GM21825 (cell line): ENCODE measurements at regions not wholly inside any gene's neighbourhood (a gene's known extent, or its start where the extent isn't known, plus 50 kb on each side); places are given as distances from the start of the nearest gene placed in this dataset.

Experiments used
- ATAC-seq: cut with Tn5 transposase; IDR thresholded peaks from one replicate; pipeline ENCODE4 v1.9.1; 2021; ENCODE audit warnings: mild to moderate bottlenecking, moderate library complexity; ENCODE audit not compliant: unreplicated experiment

GRCh38 chr9:1653282-1653681 lies 361.9 kb upstream of the SMARCA2 start:
- no peak for ATAC-seq

- ATAC-seq = no peak
These were observed 356.3 kb upstream of the SMARCA2 start for GRCh38 chr9:1658661-1659362.

DNA sequence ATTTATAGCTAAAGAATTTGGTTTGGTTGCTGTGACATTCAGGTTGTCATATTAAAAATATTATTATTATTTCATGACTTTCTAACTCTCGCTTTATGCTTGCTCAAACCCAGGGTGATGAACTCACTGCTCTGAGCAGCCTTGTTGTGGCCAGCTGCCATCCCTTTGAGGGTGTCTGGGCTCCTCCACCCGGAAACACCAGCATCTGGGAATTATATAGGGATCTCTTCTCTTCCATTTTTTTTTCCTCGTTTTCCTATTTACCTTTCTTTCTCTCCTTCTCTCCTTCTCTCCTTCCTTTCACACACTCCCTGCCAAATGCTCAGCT lies 355.8 kb upstream of the SMARCA2 start:
- ATAC-seq = no peak

DNA sequence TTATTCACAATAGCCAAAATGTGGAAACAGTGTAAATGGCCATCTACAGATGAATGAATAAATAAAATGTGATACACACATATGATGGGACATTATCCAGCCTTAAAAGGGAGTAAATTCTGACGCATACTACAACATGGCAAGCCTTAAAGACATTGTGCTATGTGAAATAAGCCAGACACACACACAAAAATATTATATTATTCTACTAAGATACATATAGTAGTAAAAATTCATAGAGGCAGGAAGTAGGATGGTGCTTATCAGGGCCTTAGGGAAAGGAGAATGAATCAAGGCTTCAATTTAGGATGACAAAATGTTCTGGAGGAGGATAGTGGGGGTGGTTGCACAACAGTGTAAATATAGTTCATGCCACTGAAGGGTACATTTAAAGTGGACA lies 346.7 kb upstream of the SMARCA2 start:
- ATAC-seq = no peak

- ATAC-seq = no peak
These were observed 341.8 kb upstream of the SMARCA2 start for GRCh38 chr9:1673300-1673699.

DNA sequence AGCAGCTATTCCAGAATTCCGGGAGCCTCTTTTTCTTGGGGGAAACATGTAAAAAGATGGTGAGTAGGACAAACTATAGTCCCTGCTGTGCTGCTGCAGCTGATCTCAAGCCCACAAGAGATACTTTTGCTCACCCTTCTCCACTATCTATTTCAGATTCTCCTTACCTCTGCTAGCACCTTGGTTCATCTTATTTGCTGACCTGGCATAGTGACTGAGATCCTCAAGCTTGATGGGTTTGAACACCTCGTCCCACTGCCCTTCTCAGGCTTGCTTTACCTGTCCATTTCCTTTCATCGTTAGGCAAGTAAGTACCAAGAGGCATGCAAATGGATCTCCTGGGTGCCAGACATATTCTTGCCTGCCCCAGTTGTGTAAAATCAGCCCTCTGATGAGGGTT lies 338.4 kb upstream of the SMARCA2 start:
- no peak for ATAC-seq

DNA sequence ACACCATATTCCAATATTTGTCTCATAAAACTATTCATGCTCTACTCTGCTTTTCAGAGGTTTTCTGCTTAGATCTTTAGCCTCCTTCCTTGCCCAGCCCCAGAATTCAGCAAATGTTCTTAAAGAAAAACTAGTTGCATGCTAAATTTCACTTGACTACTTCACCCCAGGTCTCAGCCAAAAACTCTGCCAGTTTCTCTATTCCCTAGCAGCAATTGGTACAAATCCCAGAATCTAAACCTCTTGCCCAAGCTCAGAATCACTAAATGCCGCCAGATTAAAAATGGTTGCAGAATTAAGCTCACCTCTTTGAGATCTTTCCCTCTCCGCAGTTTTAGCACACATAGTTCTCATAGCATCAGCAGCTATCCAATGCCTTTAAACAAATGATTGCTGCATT lies 331.2 kb upstream of the SMARCA2 start:
- ATAC-seq = no peak

GRCh38 chr9:1698991-1699390 lies 316.2 kb upstream of the SMARCA2 start:
- no peak for ATAC-seq

GRCh38 chr9:1701113-1701512 lies 314.0 kb upstream of the SMARCA2 start:
- no peak for ATAC-seq

DNA sequence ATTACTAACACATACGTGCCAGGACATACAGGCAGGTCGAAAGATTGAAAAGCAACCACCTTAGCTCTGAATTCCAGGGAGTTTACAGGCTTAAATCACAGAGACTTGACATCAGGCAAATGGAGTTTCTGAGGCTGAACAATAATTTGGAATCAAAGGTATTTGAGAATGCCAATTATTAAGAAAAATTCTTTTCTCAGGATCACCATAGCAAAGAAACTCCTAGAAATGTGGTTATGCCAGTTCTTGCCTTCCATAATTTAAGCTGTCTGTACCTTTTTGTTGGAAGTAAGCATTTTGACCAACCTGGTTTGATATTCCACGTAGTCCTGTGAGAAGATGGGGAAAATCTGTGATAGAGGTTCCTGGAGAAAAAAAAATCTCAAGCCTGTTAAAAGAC lies 312.4 kb upstream of the SMARCA2 start:
- ATAC-seq = no peak

DNA sequence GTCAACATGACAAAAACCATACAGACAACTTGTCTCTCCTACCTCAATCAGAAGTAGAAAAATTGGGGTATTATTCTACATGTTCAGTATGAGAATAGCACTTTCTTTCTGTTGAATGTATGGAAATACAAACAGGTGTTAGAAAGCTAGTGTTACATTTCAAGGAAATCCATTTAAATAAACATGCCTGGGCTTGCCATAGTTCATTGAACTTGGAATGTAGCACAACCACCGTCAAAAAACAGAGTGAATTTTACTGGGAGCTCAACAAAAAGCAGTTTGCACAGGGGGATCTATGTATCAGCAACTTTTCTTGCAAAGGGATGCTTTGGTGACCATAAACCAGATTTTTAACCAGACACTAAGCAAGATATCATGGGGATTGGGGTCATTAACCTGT lies 307.9 kb upstream of the SMARCA2 start:
- no peak for ATAC-seq

DNA sequence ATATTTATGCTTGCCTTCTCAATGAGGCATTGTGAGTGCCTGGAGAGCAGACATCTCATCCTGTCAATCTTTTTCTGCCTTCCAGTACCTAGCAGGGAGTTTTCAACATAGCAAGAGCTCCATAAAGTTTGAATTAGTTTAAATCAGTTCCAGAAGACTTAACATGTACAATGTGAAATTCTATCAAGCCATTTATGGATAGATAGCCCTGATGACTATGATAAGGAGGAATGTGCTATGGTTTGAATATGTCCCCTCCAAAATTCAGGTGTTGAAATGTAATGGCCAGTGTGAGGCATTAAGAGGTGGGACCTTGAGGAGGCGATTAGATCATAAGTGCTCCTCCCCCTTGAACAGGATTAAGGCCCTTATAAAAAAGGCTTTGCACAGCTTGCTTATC lies 306.9 kb upstream of the SMARCA2 start:
- ATAC-seq = no peak

GRCh38 chr9:1709347-1709746 lies 305.8 kb upstream of the SMARCA2 start:
- ATAC-seq = no peak

- no peak for ATAC-seq
These were observed 302.2 kb upstream of the SMARCA2 start for GRCh38 chr9:1712861-1713450.

GRCh38 chr9:1713841-1714240 lies 301.3 kb upstream of the SMARCA2 start:
- ATAC-seq = no peak

GRCh38 chr9:1717882-1718281 lies 297.3 kb upstream of the SMARCA2 start:
- ATAC-seq = no peak

DNA sequence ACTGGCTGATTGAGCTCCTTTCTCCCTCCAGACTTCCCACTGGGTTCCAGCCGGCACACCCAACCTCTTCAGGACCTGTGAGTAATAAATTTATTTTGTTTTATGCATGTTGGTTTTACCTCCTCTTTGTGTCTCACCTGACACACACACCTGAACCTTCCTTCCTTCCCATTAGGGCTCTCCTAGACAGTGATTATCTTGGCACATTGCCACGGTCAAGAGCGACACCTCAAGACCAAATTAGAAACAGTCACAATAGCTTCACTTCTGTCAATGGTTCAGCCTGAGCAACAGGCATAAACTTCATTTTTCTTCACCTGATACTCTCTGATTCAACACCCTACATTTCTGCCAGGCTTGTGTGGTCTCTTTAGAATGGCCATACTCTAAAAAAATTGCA lies 296.3 kb upstream of the SMARCA2 start:
- no peak for ATAC-seq

GRCh38 chr9:1721196-1721595 lies 294.0 kb upstream of the SMARCA2 start:
- ATAC-seq = no peak

DNA sequence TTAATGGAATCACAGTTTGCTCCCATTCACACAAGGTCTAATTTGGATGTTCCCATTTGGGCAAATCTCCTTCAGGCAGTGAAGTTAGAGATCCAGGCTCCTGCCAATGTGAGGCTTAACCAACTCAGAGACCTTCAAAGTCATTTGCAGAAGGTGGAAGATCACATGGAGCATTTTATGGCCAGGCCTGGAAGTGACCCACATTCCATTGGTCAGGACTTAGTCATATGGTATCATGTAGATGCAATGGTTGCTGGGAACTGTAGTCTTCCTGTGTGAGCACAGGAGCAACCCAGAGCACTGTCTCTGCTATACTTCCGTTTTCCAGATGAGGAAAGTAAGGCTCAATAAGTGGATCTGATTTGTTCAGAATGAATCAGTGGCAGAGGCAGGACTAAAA lies 292.7 kb upstream of the SMARCA2 start:
- no peak for ATAC-seq

- no peak for ATAC-seq
These were observed 291.6 kb upstream of the SMARCA2 start for GRCh38 chr9:1723522-1724015.

DNA sequence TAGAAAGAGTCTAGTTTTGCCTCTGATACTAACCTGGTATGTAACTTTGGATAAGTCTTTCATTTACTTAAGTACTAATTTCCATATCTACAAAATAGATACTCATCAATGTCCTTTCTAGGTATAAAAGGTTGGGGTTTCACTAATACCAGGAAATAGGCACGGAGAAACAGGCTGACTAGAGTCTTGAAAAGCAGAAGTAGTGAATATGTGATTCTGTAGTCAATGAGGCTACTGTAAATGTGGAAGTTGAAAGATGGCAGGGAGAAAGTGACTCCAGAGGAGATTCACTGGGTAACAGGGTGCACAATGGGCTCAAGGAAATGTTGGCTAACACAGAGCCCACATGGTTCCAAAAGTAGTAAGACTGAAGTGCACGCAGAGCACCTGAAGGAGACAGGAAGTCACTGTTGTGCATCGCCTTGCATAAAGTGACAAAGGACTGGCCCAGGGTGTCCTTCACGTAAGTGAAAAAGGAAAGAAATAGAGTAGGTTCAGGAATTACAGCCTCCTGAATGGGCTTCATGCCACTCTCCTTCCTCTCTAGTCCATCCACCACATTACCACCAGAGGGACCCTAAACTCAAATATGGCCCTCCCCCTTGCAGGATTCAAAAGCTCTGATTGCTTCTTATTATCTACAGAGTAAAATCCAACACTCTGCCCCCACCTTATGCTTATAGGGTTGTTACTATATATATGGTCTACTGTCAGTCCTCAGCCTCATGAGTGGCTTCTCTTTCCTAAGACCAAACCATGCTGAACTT lies 288.0 kb upstream of the SMARCA2 start:
- ATAC-seq = no peak

- ATAC-seq = no peak
These were observed 285.5 kb upstream of the SMARCA2 start for GRCh38 chr9:1729631-1730030.
